GM23338 (cell line): ENCODE measurements at regions not wholly inside any gene's neighbourhood (a gene's known extent, or its start where the extent isn't known, plus 50 kb on each side); places are given as distances from the start of the nearest gene placed in this dataset.

Source experiments
- ATAC-seq: fragments of 200-7000 bp; cut with Tn5 transposase; 3 replicates; pipeline ENCODE4 v1.9.1; 2020
- DNase-seq: peaks from one replicate; pipeline ENCODE4 v3.0.0-alpha.2; 2015; ENCODE audit warnings: low spot score
- H2AFZ ChIP-seq: fragments of 200-600 bp; sonication (generic); 2 replicates; pipeline ENCODE4 v1.8.0; 2016; ENCODE audit warnings: antibody characterized with exemption, mild to moderate bottlenecking, moderate library complexity
- H3F3A ChIP-seq: fragments of 200-600 bp; sonication (generic); replicated peaks from 2 replicates; pipeline ENCODE4 v1.8.0; 2017; ENCODE audit warnings: antibody characterized with exemption, mixed run types, low read depth
- H3K27ac ChIP-seq: fragments of 200-600 bp; sonication (generic); 2 replicates; pipeline ENCODE4 v1.6.1; 2016; ENCODE audit warnings: low read depth
- H3K27me3 ChIP-seq: fragments of 200-600 bp; sonication (generic); 2 replicates; pipeline ENCODE4 v1.8.0; 2016; ENCODE audit warnings: mild to moderate bottlenecking, mixed run types, moderate library complexity; ENCODE audit not compliant: insufficient read depth
- H3K36me3 ChIP-seq: fragments of 200-600 bp; sonication (generic); 2 replicates; pipeline ENCODE4 v1.8.0; 2016; ENCODE audit warnings: mild to moderate bottlenecking; ENCODE audit not compliant: insufficient read depth
- H3K4me1 ChIP-seq: fragments of 200-600 bp; sonication (generic); 2 replicates; pipeline ENCODE4 v1.8.0; 2016; ENCODE audit warnings: mild to moderate bottlenecking, moderate library complexity; ENCODE audit not compliant: insufficient read depth
- H3K4me2 ChIP-seq: fragments of 200-600 bp; sonication (generic); 2 replicates; pipeline ENCODE4 v1.7.1; 2017; ENCODE audit warnings: mixed run types
- H3K4me3 ChIP-seq: fragments of 200-600 bp; sonication (generic); 2 replicates; pipeline ENCODE4 v1.6.1; 2016; ENCODE audit warnings: mixed run types
- H3K79me2 ChIP-seq: fragments of 200-600 bp; sonication (generic); replicated peaks from 2 replicates; pipeline ENCODE4 v1.8.0; 2017; ENCODE audit warnings: mild to moderate bottlenecking; ENCODE audit not compliant: insufficient read depth
- H3K9me2 ChIP-seq: fragments of 200-600 bp; sonication (generic); 2 replicates; pipeline ENCODE4 v1.8.0; 2017; ENCODE audit not compliant: insufficient read depth
- H4K20me1 ChIP-seq: fragments of 200-600 bp; sonication (generic); replicated peaks from 2 replicates; pipeline ENCODE4 v1.8.0; 2017; ENCODE audit warnings: mild to moderate bottlenecking; ENCODE audit not compliant: insufficient read depth
- H3K27ac Mint-ChIP-seq: 2 replicates; pipeline ENCODE4 v1.8.0; 2020; ENCODE audit warnings: inconsistent platforms, mild to moderate bottlenecking, moderate library complexity, mixed read lengths
- H3K27me3 Mint-ChIP-seq: 3 replicates; pipeline ENCODE4 v1.8.0; 2022; ENCODE audit warnings: low read depth, mild to moderate bottlenecking, moderate library complexity, mixed read lengths, inconsistent platforms; ENCODE audit not compliant: insufficient read depth, poor library complexity
- H3K36me3 Mint-ChIP-seq: 3 replicates; pipeline ENCODE4 v1.8.0; 2021; ENCODE audit warnings: low read depth, mild to moderate bottlenecking, inconsistent platforms, moderate library complexity, mixed read lengths
- H3K4me1 Mint-ChIP-seq: 3 replicates; pipeline ENCODE4 v1.8.0; 2020; ENCODE audit warnings: mild to moderate bottlenecking, inconsistent platforms, mixed read lengths
- H3K4me3 Mint-ChIP-seq: 3 replicates; pipeline ENCODE4 v1.8.0; 2021; ENCODE audit warnings: moderate library complexity, mild to moderate bottlenecking, inconsistent platforms, mixed read lengths
- H3K9me3 Mint-ChIP-seq: 3 replicates; pipeline ENCODE4 v1.8.0; 2020; ENCODE audit warnings: moderate library complexity, mild to moderate bottlenecking, inconsistent platforms, mixed read lengths
- EZH2 ChIP-seq: fragments of 200-600 bp; sonication (generic); IDR thresholded peaks from one replicate; pipeline ENCODE4 v1.8.0; 2017; ENCODE audit warnings: antibody characterized with exemption, mild to moderate bottlenecking, low read depth; ENCODE audit not compliant: unreplicated experiment
- EZH2phosphoT487 ChIP-seq: fragments of 200-600 bp; sonication (generic); IDR thresholded peaks from one replicate; pipeline ENCODE4 v1.8.1; 2018; ENCODE audit warnings: antibody characterized with exemption; ENCODE audit not compliant: unreplicated experiment
- JUNB ChIP-seq: IDR thresholded peaks from one replicate; pipeline ENCODE4 v1.6.1; 2016; ENCODE audit warnings: antibody characterized with exemption; ENCODE audit not compliant: unreplicated experiment
- NANOG ChIP-seq: IDR thresholded peaks from 2 replicates; pipeline ENCODE4 v1.6.1; 2016; ENCODE audit warnings: antibody characterized with exemption, borderline replicate concordance
- POLR2AphosphoS5 ChIP-seq: IDR thresholded peaks from 2 replicates; pipeline ENCODE4 v1.6.1; 2016; ENCODE audit warnings: antibody characterized with exemption, low read depth
- REST ChIP-seq: IDR thresholded peaks from one replicate; pipeline ENCODE4 v1.6.1; 2018; ENCODE audit warnings: antibody characterized with exemption; ENCODE audit not compliant: unreplicated experiment
- STAT1 ChIP-seq: IDR thresholded peaks from one replicate; pipeline ENCODE4 v1.6.1; 2016; ENCODE audit warnings: antibody characterized with exemption; ENCODE audit not compliant: unreplicated experiment
- ZNF114 ChIP-seq: fragments of 250-450 bp; sonication (Bioruptor Pico); IDR thresholded peaks from 2 replicates; pipeline ENCODE4 v1.5.0; 2020; ENCODE audit warnings: mild to moderate bottlenecking, moderate library complexity
- ZNF331 ChIP-seq: fragments of 250-450 bp; sonication (Bioruptor Pico); IDR thresholded peaks from 2 replicates; pipeline ENCODE4 v1.5.0; 2020; ENCODE audit warnings: low read depth, mild to moderate bottlenecking, moderate library complexity
- ZNF462 ChIP-seq: fragments of 250-450 bp; sonication (Bioruptor Pico); IDR thresholded peaks from 2 replicates; pipeline ENCODE4 v1.5.0; 2020; ENCODE audit warnings: mild to moderate bottlenecking, moderate library complexity
- TF ChIP-seq, protein P1 (sequence below): IDR thresholded peaks from 2 replicates; pipeline ENCODE4 v1.6.1; 2016; ENCODE audit warnings: antibody characterized with exemption
- TF ChIP-seq, protein P2 (sequence below), 2 experiments: fragments of 200-600 bp in 1 of 2; sonication (generic) in 1 of 2; conservative IDR thresholded peaks; 2 replicates each; pipeline versions ENCODE4 v1.5.1 to v1.6.1; 2016 to 2017; ENCODE audit warnings: antibody characterized with exemption in 2 of 2, low read depth in 2 of 2, mild to moderate bottlenecking in 2 of 2, moderate library complexity in 1 of 2

DNA sequence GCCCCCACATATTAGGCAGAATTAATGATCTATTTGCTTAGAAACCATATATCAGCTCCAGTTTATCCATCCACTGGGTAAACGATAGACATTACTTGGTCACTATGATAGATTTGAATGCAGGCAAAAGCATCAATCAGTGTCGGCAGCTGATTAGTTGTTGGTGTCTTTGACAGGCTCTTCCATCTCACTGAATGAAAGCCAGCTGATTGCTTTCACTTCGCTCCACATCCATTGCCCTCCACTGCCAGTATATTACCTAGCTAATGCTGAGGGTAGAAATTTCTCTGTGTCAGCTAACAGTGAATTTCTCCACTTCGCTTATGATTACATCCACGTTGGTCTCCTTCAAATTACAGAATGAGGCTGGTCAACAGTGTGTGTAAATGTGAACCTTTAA lies 821.3 kb upstream of the TYRP1 start (continued):
- TF ChIP-seq REST, result no peak
- TF ChIP-seq EZH2phosphoT487, result no peak
- no peak for TF ChIP-seq NANOG
- no peak for TF ChIP-seq STAT1
- no peak for TF ChIP-seq JUNB
- TF ChIP-seq EZH2, result no peak
- TF ChIP-seq, protein P1, sequence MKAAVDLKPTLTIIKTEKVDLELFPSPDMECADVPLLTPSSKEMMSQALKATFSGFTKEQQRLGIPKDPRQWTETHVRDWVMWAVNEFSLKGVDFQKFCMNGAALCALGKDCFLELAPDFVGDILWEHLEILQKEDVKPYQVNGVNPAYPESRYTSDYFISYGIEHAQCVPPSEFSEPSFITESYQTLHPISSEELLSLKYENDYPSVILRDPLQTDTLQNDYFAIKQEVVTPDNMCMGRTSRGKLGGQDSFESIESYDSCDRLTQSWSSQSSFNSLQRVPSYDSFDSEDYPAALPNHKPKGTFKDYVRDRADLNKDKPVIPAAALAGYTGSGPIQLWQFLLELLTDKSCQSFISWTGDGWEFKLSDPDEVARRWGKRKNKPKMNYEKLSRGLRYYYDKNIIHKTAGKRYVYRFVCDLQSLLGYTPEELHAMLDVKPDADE, result no peak

DNA sequence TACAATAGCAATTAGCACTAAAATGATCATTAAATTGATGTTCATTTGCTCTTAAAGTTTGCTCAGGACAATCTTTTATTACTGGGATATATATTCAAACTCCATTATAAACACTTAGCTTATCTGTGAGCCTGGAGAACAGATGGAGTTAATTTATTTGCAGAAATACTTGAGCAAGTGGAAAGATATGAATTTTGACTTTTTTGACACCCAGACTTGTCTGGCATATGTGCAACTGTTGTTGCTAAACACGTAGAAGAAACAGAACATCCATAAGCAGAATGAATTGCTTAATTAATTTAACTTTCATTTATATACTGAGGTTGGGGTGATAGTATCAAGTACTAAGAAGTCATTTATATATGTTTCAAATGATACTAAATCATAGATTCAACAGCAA lies 820.7 kb upstream of the TYRP1 start:
- Histone ChIP-seq H2AFZ (no peak overlapping the region), H3K79me2 (no peaks in the 10 kb centered on the region), H3K27me3 (no peaks in the 10 kb centered on the region), H3K27ac (no peak overlapping the region), H3K4me1 (peaks cover 15% of the 10 kb centered on the region), H3F3A (no peaks in the 10 kb centered on the region), H3K36me3 (no peaks in the 10 kb centered on the region), H3K9me2 (no peaks in the 10 kb centered on the region), H4K20me1 (no peaks in the 10 kb centered on the region), H3K4me2 (no peak overlapping the region), H3K4me3 (no peak overlapping the region)
- ATAC-seq (no peak), DNase-seq (no peak)
- H3K27ac Mint-ChIP-seq, result no peak overlapping the region
- H3K9me3 Mint-ChIP-seq, result no peaks in the 10 kb centered on the region
- H3K36me3 Mint-ChIP-seq, result no peaks in the 10 kb centered on the region
- no peaks in the 10 kb centered on the region for H3K27me3 Mint-ChIP-seq
- H3K4me1 Mint-ChIP-seq, result peaks cover 14% of the 10 kb centered on the region; the same call in 2 of the 3 replicates
- H3K4me3 Mint-ChIP-seq, result no peak overlapping the region
- TF ChIP-seq JUNB (no peak), ZNF114 (no peak), NANOG (no peak), STAT1 (no peak), ZNF331 (CRISPR knock-in tag) (no peak), POLR2AphosphoS5 (no peak), EZH2 (no peak), ZNF462 (CRISPR knock-in tag) (no peak)
- TF ChIP-seq, protein P1, result no peak
- TF ChIP-seq, protein P2, sequence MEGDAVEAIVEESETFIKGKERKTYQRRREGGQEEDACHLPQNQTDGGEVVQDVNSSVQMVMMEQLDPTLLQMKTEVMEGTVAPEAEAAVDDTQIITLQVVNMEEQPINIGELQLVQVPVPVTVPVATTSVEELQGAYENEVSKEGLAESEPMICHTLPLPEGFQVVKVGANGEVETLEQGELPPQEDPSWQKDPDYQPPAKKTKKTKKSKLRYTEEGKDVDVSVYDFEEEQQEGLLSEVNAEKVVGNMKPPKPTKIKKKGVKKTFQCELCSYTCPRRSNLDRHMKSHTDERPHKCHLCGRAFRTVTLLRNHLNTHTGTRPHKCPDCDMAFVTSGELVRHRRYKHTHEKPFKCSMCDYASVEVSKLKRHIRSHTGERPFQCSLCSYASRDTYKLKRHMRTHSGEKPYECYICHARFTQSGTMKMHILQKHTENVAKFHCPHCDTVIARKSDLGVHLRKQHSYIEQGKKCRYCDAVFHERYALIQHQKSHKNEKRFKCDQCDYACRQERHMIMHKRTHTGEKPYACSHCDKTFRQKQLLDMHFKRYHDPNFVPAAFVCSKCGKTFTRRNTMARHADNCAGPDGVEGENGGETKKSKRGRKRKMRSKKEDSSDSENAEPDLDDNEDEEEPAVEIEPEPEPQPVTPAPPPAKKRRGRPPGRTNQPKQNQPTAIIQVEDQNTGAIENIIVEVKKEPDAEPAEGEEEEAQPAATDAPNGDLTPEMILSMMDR (conservative IDR thresholded peaks at IDR 0.05; ENCODE audit: low read depth in 2 of 2), result no peak
